Right atrium auricular region (tissue), 2 donors: ENCODE measurements at regions not wholly inside any gene's neighbourhood (a gene's known extent, or its start where the extent isn't known, plus 50 kb on each side); places are given as distances from the start of the nearest gene placed in this dataset.

Experiments
- DNase-seq: peaks from one replicate; pipeline ENCODE4 v3.0.0-alpha.2; 2019; ENCODE audit warnings: low spot score
- H3K27ac ChIP-seq, 2 donors: fragments of 200-600 bp; sonication (generic); 1 replicate in 1 of 2; 2 replicates in 1 of 2; pipeline ENCODE4 v1.5.1; 2016 to 2019
- H3K27me3 ChIP-seq, 2 donors: fragments of 200-600 bp; sonication (generic); one replicate each; pipeline versions ENCODE4 v1.5.1 to v1.6.0; 2017 to 2019
- H3K36me3 ChIP-seq: fragments of 200-600 bp; sonication (generic); one replicate; pipeline ENCODE4 v1.5.1; 2016
- H3K4me1 ChIP-seq, 2 donors: fragments of 200-600 bp; sonication (generic); one replicate each; pipeline versions ENCODE4 v1.5.1 to v1.6.0; 2017 to 2019
- H3K4me3 ChIP-seq, 2 donors: fragments of 200-600 bp; sonication (generic); 1 replicate in 1 of 2; 2 replicates in 1 of 2; pipeline ENCODE4 v1.5.1; 2017 to 2019; ENCODE audit warnings: mild to moderate bottlenecking in 1 of 2, moderate library complexity in 1 of 2
- H3K9me3 ChIP-seq, 2 donors: fragments of 200-600 bp; sonication (generic); one replicate each; pipeline ENCODE4 v1.5.1; 2019
- TF ChIP-seq, protein P1 (sequence below), 2 donors: fragments of 200-600 bp; sonication (generic); IDR thresholded peaks; one replicate each; pipeline ENCODE4 v1.5.1; 2019; ENCODE audit warnings: antibody characterized with exemption in 2 of 2

DNA sequence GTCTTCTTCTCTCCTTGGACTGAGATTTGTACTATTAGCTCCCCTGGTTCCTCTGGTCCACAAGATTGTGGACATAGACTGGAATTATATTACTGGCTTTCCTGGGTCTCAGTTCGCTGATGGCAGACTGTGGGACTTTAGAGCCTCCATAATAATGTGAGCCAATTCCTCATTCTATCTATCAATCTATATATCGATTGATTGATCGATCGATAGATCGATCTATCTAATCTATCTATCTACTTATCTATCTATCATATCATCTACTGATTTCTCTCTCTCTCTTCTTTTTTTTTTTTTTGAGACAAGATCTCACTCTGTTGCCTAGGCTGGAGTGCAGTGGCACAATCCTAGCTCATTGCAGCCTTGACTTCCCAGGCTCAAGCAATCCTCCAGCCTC is 51.5 kb upstream of the DDR1 start:
- no peaks in the 10 kb centered on the region for H3K36me3 ChIP-seq
- no peaks in the 10 kb centered on the region for H3K9me3 ChIP-seq
- TF ChIP-seq, protein P1, sequence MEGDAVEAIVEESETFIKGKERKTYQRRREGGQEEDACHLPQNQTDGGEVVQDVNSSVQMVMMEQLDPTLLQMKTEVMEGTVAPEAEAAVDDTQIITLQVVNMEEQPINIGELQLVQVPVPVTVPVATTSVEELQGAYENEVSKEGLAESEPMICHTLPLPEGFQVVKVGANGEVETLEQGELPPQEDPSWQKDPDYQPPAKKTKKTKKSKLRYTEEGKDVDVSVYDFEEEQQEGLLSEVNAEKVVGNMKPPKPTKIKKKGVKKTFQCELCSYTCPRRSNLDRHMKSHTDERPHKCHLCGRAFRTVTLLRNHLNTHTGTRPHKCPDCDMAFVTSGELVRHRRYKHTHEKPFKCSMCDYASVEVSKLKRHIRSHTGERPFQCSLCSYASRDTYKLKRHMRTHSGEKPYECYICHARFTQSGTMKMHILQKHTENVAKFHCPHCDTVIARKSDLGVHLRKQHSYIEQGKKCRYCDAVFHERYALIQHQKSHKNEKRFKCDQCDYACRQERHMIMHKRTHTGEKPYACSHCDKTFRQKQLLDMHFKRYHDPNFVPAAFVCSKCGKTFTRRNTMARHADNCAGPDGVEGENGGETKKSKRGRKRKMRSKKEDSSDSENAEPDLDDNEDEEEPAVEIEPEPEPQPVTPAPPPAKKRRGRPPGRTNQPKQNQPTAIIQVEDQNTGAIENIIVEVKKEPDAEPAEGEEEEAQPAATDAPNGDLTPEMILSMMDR (IDR thresholded peaks at IDR 0.05): no peak
- DNase-seq: no peak
- H3K4me3 ChIP-seq: no peak overlapping the region
- H3K4me1 ChIP-seq: peaks cover 0 to 39% of the 10 kb centered on the region in 2 donors
- H3K27me3 ChIP-seq: no peaks in the 10 kb centered on the region
- H3K27ac ChIP-seq: no peak overlapping the region

DNA sequence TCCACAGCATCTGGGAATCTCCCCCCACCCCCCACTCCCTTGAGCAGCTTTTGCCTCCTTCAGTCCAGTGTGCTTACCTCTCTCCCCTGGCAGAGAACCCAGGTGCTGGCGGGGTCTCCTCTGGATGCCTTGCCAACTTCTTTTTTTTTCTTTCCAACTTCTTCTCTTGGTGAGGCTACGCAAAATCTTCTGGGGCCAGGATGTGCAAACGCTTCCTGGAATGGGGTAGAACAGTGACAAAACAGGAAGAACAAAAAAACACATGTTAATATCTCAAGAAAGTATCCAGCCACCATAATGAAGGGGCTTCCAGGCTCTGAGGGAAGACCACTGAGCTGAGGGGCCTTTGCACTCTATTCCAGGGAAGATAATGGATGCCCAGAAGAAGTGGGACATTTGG is 53.9 kb upstream of the DDR1 start:
- H3K27ac ChIP-seq: no peak overlapping the region
- H3K9me3 ChIP-seq: no peaks in the 10 kb centered on the region
- no peaks in the 10 kb centered on the region for H3K36me3 ChIP-seq
- TF ChIP-seq, protein P1 (IDR thresholded peaks at IDR 0.05): no peak
- H3K4me3 ChIP-seq: no peak overlapping the region
- peaks cover 0 to 24% of the 10 kb centered on the region in 2 donors for H3K4me1 ChIP-seq
- no peak for DNase-seq
- H3K27me3 ChIP-seq: no peaks in the 10 kb centered on the region

DNA sequence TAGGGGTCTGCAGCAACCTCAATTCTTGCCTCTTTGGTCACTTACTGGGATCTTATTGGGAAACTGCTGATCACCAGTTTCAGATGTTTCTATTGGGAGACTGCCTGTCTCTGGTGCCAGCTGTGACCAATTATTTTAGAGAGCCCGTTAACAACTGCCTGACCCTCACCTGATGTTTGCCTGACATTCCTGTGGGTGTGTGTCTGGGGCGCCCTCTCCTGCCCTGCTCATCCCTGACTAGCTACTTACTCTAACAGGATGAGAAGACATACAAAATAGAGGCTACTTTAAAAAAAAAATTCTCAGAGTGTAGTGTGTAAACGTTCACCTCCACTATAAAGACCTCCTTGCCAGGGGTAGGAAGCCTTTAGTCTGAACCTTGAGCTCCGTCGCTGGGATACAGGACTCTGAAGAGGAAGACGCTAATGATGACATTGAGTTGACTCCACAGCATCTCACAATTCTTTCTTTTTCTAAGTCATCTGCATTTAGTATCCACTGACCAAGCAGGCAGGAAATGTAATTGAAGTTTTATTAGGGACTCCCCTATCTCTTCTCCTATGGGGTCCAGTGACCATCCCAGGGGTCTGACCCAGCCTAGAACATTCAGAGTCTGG is 54.6 kb upstream of the DDR1 start:
- Histone ChIP-seq H3K4me3 (no peak overlapping the region), H3K36me3 (no peaks in the 10 kb centered on the region), H3K9me3 (no peaks in the 10 kb centered on the region), H3K4me1 (peaks cover 0 to 21% of the 10 kb centered on the region in 2 donors), H3K27ac (peak overlapping the region in 1 of 2 donors; percentile 84), H3K27me3 (no peaks in the 10 kb centered on the region)
- DNase-seq: no peak
- TF ChIP-seq, protein P1 (IDR thresholded peaks at IDR 0.05): no peak

DNA sequence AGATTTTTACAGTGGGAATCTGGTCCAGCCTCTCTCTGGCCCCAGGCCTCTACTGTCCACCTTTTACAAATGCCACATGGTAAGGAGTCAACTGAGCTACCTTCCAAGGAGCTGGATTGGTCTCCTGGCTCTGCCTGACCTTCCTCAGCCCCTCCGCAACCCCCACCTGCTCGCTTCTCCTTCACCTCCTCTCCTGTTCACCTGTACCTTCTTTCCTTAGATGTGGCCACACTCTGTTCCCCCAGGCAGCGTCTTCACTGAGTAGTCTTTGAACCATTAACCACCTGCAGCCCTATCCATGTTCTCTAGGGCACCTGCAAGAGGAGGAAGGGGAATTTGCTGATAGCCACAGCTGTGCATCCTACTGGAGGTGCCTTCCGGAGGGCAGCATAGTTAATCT is 55.3 kb upstream of the DDR1 start:
- Histone ChIP-seq H3K27ac (peak overlapping the region; percentile 73 to 84), H3K9me3 (no peaks in the 10 kb centered on the region), H3K4me3 (no peak overlapping the region), H3K27me3 (no peaks in the 10 kb centered on the region), H3K4me1 (peaks cover 0 to 16% of the 10 kb centered on the region in 2 donors), H3K36me3 (no peaks in the 10 kb centered on the region)
- TF ChIP-seq, protein P1 (IDR thresholded peaks at IDR 0.05): no peak
- no peak for DNase-seq

DNA sequence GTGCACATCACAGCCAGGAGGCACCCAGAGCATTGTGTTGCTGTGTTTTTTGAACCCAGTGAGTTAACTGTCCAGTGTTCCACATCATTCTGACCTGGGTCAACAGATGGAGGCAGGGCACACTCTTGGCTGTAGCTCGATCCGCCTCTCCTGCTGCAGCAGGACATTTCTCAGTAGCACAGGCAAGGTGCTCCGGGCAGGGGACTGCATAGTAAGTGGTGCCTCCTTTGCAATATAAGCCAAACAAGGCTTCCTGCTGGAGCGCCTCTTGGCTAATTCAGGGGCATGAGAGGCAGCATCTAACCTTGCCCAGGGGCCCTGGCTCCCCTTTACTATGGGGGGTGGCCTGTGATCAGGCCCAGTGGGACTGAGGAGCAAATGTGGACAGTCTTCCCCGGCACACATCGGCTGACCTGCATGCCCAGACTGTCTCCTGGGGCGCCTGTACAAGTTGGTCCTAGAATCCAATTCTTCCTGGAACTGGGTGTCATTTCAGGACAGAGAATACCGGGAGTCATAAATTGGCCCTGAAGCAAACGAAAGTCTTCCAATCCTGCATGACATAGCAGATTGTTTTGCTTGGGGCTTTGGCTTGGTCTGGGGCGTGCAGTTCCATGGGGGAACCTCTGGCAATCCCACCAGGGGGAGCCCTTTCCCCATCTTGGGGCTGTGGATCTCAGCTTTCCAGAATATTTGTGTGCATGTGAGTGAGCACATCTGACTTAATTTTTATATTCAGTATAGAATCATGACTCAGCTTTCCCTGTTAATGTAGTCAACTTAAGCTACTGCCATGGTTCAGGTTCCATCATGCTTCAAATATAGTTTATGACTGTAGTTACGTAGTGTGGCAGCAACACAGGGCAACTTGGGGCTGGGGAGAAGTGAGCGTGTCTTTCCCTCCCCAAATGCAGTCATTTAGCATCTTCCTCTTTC is 56.0 kb upstream of the DDR1 start:
- no peaks in the 10 kb centered on the region for H3K27me3 ChIP-seq

More for the DNA sequence above, 56.0 kb upstream of the DDR1 start:
- DNase-seq: peak; percentile 96
- H3K4me3 ChIP-seq: no peak overlapping the region
- TF ChIP-seq, protein P1 (IDR thresholded peaks at IDR 0.05): peak; percentile 78 to 95
- H3K4me1 ChIP-seq: peaks cover 0 to 16% of the 10 kb centered on the region in 2 donors
- no peaks in the 10 kb centered on the region for H3K36me3 ChIP-seq
- H3K27ac ChIP-seq: peak overlapping the region; percentile 73 to 84
- H3K9me3 ChIP-seq: no peaks in the 10 kb centered on the region
